ENCODE measurements at regions not wholly inside any gene's neighbourhood (a gene's known extent, or its start where the extent isn't known, plus 50 kb on each side); places are given as distances from the start of the nearest gene placed in this dataset.

DNA sequence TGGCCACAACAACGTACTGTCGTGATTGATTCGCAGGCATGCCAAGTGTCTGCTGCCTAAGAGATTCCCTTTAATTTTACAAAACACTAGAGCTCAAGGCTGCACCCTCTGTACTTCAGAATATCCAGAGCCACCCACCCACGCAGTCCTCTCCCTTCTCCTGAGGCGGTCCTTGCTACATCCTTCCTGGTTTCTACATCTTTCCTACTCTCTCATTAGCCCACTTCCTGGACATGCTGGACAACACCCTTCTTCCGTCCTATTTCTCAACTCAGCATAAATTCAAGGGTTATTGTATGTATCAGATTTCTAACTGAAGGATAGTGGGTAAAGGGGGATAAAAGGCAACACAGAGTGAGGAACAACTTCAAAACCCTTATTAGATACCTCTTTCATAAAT lies 148.4 kb upstream of the MAP3K1 start:
- no peak for TF ChIP-seq GATA3 (IDR thresholded peaks at IDR 0.05; ENCODE audit: low read depth, low read length)
- no peak for TF ChIP-seq GATA2 (IDR thresholded peaks at IDR 0.05; ENCODE audit: low read depth, low read length)

DNA sequence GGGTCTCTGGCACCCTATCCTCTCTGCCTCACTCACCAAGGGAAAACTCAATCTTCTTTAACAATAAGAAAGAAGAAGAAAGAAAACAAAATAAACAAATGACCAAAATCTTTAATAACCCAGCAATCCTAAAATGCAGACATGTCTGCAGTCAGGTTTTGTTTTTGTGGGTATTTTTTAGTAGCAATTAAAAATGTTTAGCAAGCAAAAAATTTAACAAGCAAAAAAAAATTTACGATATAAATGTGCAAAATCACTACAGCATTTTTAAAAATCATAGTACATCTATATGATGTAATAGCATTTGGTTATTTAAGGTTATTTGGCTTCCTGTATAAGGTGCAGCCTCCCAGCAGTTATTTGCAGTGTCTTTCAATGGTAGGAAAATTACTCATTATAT lies 151.3 kb upstream of the MAP3K1 start:
- TF ChIP-seq GATA2 (IDR thresholded peaks at IDR 0.05; ENCODE audit: low read depth, low read length) (no peak), GATA3 (IDR thresholded peaks at IDR 0.05; ENCODE audit: low read depth, low read length) (no peak)

DNA sequence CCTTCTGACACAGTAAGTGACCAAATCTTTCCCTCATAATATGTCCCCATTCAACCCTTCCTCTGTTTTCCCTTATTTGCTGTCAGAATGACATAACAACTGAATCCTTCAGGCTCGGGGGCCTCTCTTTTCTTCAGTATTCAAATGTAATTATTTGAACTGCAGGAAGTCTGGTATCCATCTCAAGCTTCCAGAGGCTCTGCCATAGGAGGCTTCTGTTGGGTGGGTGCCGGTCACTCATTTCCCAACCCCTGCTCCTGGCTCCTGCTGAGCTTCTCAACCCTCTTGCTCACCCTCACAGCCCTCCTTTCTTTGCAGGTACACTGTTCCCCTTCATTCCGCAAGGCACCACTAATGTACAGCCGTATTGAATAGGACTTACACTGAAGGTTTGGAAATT lies 151.8 kb upstream of the MAP3K1 start:
- TF ChIP-seq GATA2 (IDR thresholded peaks at IDR 0.05; ENCODE audit: low read depth, low read length): no peak
- TF ChIP-seq GATA3 (IDR thresholded peaks at IDR 0.05; ENCODE audit: low read depth, low read length): no peak

DNA sequence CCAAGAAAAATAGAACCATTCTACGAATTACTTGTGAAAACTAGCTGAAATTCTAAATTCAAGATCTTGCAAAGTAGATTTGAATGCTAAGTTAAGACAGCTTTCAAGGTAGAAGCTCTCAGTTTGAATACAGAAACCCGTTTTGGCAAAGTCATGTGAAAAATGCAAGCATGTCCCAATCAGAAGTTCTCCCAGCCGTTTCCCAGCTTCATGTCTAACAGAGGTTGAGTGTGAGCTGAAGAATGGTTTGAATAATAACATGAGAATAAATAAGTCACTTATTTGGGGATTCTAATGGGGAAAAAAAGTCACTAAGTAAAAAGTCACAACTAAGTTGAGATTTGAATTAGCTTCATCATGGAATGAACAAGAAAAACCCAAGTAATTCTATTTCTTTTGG lies 152.5 kb upstream of the MAP3K1 start:
- TF ChIP-seq GATA2 (IDR thresholded peaks at IDR 0.05; ENCODE audit: low read depth, low read length) (no peak), GATA3 (IDR thresholded peaks at IDR 0.05; ENCODE audit: low read depth, low read length) (no peak)

DNA sequence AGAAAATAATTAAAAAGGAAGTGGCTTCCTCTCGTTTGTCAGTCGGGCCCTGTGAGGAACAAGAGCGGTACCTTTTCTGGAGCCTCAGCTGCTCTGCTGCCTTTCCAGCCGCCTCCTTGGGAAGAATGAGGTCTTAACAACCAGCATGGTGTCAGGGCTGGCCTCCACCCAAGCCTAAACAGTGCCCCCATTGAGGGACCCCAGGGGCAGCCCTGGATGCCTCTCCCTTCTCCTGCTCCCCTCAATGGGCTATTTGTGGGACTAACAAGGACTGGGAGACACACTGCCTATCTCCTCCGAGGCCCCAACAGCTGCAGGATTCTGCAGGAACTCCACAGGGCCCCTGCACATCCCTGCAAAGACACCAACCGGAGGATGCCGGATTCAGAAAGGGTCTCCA lies 155.4 kb upstream of the MAP3K1 start:
- TF ChIP-seq GATA3 (IDR thresholded peaks at IDR 0.05; ENCODE audit: low read depth, low read length) (no peak), GATA2 (IDR thresholded peaks at IDR 0.05; ENCODE audit: low read depth, low read length) (no peak)

DNA sequence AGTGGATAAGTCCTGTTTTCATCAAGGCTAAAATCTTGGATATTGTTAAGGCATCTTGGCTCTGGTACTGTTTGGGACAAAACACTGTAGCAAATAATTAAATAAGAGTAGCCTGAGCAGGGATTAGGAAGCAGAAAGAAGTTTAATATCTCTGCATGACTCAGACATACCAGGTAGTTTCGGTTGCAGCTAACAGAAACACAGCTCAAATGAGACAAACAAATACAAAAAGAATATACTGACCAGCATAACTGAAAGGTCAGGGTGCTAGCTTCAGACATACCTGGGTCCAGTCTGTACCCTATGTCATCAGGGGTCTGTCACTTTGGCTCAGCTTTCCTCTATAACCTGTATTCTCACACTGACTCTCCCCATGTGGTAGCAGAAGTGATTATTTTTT lies 156.4 kb upstream of the MAP3K1 start:
- TF ChIP-seq GATA3 (IDR thresholded peaks at IDR 0.05; ENCODE audit: low read depth, low read length) (no peak), GATA2 (IDR thresholded peaks at IDR 0.05; ENCODE audit: low read depth, low read length) (no peak)

DNA sequence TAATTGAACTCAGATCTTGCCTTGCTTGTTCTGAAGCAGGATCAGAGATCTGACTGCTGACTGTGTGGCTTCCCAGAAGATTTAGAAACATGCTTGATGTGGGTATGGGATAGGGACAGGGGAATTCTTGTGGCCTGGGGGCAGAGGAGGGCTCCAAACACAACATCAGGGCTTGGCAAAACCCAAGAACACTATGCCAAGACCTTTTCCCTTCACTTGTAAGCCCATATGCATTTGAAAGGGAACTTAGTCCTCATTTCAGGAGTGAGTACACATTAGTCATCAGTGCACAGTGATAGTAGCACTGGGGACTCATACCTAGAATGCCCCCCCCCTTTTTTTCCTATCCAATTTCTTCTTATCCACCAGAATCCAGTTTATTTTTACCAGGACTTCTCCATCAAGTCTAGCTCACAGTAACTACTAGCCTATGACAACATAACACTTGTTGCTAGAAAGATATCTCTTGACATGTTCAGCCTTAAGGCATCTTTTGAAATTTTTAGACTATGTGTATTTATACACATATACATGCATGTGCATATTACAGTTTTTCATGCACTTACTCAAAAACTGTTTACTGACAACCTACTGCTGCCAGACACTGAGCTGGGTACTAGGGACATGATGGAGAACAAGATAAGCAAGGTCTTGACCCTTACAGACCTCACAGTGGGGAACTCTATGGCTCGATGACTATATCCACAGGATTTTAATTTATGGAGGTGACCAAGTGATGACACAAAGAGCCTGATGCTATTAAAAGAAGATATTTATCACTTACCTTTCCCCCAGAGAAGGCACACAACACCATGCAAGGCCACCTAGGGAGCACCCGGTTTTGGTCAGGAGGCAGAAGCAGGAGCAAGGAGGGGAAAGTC lies 158.3 kb upstream of the MAP3K1 start:
- TF ChIP-seq GATA3 (IDR thresholded peaks at IDR 0.05; ENCODE audit: low read depth, low read length) (no peak), GATA2 (IDR thresholded peaks at IDR 0.05; ENCODE audit: low read depth, low read length) (no peak)

DNA sequence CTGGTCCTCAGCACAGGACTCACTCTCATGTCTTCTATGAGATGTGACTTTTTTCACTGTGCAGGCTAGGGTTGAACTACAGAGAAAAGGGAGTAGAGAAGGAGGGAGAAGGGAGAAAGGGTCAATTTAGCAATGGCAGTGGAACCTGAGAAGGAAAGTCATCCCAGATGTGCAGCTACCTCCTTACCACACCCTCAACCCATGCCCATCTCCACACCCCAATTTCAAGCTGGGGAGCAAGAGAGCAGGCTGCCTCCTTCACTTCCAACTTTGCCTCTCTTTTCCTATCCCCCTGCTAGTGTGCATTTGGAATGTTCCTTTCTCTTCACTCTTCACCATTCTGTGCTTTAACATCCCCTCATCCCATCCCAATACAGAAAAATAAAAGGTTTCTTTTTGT lies 163.5 kb upstream of the MAP3K1 start:
- TF ChIP-seq GATA3 (IDR thresholded peaks at IDR 0.05; ENCODE audit: low read depth, low read length): no peak
- no peak for TF ChIP-seq GATA2 (IDR thresholded peaks at IDR 0.05; ENCODE audit: low read depth, low read length)

DNA sequence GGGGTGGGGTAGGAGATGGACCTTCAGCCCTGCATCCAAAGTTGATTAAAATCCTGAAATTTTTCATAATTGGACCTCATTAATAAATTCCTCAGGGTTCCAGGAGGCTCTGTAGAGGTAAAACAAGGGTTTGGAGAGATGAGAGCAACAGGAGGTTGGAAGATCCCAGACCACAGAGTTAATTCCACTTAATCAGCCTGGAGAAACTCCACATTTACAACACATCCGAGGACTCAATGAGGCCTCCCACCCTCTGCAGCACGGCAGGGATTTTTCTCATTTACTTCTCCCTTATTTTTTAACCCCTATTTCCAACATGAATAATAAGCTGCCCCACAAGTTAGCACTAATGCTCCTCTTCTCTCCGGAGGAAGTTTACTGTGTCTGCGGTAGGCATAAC lies 165.0 kb upstream of the MAP3K1 start:
- TF ChIP-seq GATA3 (IDR thresholded peaks at IDR 0.05; ENCODE audit: low read depth, low read length): no peak

DNA sequence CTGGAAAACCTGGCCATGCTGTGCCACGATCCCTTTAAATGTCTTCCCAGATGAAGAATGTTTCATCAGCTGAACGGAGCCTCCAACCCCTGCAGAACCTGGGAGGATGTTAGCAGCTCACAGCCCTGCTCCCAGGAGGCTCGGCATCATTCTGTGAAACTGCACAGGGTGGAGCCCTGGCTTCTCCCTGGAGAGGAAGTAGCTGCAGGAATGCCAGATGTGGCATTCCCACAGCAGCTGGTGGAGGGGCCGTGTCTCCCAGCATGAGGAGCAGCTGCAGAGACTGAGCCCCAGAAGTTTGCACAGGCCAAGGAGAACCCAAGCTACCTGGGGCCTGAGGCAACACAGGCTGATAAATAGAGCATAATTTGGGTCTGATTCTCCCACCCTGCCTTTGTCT lies 165.8 kb upstream of the MAP3K1 start:
- TF ChIP-seq GATA2 (IDR thresholded peaks at IDR 0.05; ENCODE audit: low read depth, low read length) (no peak), GATA3 (IDR thresholded peaks at IDR 0.05; ENCODE audit: low read depth, low read length) (no peak)

DNA sequence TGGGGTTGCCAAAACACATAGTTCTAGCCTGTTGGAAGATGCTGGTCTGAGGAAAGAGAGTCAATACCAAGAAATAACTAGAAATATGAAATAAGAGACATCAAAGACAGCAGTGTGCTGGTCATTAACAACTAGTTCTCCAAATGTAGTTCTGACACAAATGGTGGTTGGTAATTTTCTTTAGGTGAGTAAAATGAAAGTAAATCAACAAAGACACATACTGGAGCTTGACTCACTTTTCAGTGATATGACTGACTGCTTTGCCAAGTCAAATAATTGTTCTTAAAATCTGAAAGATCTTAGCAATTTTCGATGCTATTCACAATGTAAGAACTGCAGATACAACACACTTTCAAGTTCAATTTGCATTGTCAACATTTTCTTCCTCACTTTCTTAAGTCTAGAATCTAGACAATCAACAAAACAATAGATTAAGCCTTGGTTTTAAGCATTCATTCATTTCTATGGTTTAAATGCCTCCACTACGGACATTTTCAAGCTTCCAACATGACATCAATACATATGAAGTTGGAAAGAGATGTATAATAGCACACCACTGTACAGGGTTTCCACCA lies 166.8 kb upstream of the MAP3K1 start:
- TF ChIP-seq GATA2 (IDR thresholded peaks at IDR 0.05; ENCODE audit: low read depth, low read length) (no peak), GATA3 (IDR thresholded peaks at IDR 0.05; ENCODE audit: low read depth, low read length) (no peak)

DNA sequence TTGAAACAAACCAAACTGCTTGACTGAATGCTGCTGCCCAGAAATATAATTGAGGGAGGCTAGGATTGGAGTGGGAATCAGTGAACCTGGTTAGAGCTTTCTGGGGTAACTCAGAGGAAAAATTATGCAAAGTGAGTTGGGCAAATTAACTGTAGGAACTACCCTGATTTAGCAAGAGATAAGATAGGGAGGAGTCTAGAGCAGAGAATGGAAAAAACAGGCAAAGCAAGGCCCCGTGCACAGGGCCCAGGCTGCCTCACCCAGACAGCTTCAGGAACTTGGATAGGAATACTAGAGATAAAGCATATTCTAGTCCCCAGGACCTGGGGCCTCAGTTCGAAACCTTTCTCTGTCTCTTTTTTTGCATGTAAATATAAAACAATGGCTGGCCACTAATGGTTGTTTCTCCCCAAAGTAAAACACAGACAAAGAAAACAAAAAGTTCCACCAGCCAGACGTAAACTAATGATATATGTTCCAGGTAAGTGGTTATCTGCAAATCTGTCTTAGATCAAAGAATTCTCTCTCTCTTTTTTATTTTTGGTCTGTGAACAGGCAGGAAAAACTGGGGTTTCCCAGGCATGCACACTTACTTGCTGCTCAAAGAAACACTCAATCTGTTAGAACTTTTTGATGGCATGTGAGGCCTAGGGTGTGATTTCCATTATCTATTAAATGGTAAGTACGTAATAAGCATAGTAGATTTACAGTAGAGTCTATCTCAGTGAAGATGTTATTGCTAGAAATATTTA lies 168.1 kb upstream of the MAP3K1 start:
- TF ChIP-seq GATA3 (IDR thresholded peaks at IDR 0.05; ENCODE audit: low read depth, low read length): no peak
- no peak for TF ChIP-seq GATA2 (IDR thresholded peaks at IDR 0.05; ENCODE audit: low read depth, low read length)

DNA sequence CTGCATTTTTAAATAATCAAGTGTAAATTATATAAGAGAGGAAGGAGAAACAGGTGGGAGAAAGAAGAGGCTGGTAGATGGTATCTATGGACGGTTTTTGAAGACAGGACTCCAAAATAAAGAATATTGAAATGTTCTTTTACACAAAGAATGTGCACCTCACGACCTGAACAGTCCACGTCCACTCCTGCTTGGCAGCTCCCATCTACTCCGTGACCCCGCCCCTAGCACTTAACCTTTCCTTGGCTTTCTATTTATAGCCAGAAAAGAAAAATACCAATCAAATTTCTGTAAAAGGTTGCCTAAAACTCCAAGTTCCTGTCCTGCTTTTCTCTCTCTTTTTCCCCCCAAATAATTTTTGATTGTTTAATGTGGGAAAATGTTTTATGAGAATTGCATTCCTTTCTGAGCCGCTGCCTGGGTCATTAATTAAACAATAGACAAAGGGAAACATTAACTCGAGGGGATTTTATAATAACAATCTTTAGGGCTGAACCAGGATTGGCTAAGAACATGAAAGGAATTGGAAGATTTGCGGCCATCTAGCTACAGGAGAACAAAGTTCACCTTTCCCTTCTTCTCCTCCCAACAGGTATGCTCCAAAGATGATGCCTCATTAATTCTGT lies 173.6 kb upstream of the MAP3K1 start:
- TF ChIP-seq GATA3 (IDR thresholded peaks at IDR 0.05; ENCODE audit: low read depth, low read length): no peak
- TF ChIP-seq GATA2 (IDR thresholded peaks at IDR 0.05; ENCODE audit: low read depth, low read length): no peak

DNA sequence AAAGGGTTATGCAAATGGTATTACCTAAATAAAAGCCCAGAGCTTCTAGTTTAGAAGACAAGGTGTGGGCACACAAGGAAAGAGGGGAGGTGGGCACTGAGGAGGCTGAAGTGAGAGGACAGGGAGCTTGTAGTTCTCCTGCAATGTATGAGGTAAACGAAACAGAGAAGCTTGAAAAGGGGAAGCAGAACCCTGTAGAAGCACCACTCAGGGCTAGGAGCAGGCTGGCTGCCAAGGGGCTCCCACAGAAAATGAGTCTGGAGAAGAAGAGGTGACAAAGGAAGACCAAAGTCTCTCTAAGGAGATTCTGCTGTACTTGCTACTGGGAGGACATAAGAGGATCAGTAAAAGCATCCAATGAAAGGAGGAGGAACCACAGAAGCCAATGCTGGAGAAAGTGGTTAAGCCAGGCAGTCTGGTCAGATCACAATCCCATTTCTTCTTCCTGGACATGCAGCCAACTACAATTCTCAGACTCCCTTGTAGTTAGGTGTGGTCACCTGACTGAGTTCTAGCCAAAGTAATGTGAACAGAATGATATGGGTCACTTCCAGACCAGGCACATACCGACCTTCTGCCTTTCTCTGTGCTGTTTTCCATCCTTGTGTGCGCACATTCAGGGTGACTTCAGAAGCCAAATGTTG lies 174.5 kb upstream of the MAP3K1 start:
- TF ChIP-seq GATA3 (IDR thresholded peaks at IDR 0.05; ENCODE audit: low read depth, low read length): no peak

Measured in SH-SY5Y (cell line).